ENCODE measurements at regions not wholly inside any gene's neighbourhood (a gene's known extent, or its start where the extent isn't known, plus 50 kb on each side); places are given as distances from the start of the nearest gene placed in this dataset.

DNA sequence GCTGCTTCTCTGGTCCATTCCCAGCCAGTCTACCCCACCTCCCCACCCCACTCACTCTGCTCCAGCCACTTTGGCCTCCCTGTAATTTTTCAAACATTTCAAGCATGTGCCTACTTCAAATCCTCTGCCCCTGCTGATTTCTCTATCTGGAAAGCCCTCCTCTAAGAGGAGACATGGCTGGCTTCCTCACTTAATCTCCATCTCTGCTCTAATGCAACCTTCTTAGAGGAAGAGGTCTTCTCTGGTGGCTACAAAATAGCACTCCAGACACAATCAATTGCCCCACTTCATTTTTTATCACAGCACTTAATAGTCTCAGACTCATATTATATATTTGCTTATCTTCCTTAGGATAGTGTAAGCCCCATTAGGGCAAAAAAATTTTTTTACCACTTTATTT, 161.1 kb upstream of the SLC39A10 start:
- Histone ChIP-seq H3K9me3 (ENCODE audit: insufficient read depth, low read depth, low read length) (no peaks in the 10 kb centered on the region), H3K36me3 (ENCODE audit: insufficient read depth, low read length) (no peaks in the 10 kb centered on the region)
- peaks cover 8% of the 10 kb centered on the region for H3K4me1 Mint-ChIP-seq (ENCODE audit: low read depth, unreplicated experiment)

GRCh38 chr2:195495351-195495750, 161.7 kb upstream of the SLC39A10 start:
- no peaks in the 10 kb centered on the region for H3K79me2 ChIP-seq (ENCODE audit: insufficient read depth, low read length)

More for the DNA sequence above, 161.1 kb upstream of the SLC39A10 start:
- no peaks in the 10 kb centered on the region for H3K27me3 Mint-ChIP-seq (ENCODE audit: low read depth, unreplicated experiment)
- Histone ChIP-seq H3K4me1 (ENCODE audit: insufficient read depth, low read length) (no peaks in the 10 kb centered on the region), H3K4me2 (ENCODE audit: low read length) (no peak overlapping the region), H3K27ac (ENCODE audit: low read depth, low read length) (no peak overlapping the region), H2AFZ (ENCODE audit: low read depth, low read length) (no peak overlapping the region), H3K4me3 (ENCODE audit: insufficient read depth, low read depth, low read length) (no peak overlapping the region), H3K9ac (ENCODE audit: low read length) (no peak overlapping the region), H4K20me1 (ENCODE audit: insufficient read depth, low read length) (no peaks in the 10 kb centered on the region), H3K27me3 (ENCODE audit: insufficient read depth, low read length) (no peaks in the 10 kb centered on the region), H3K79me2 (ENCODE audit: insufficient read depth, low read length) (no peaks in the 10 kb centered on the region)
- H3K9me3 Mint-ChIP-seq (ENCODE audit: unreplicated experiment) = no peaks in the 10 kb centered on the region
- no peak overlapping the region for H3K27ac Mint-ChIP-seq (ENCODE audit: unreplicated experiment)
- TF ChIP-seq, protein P1, sequence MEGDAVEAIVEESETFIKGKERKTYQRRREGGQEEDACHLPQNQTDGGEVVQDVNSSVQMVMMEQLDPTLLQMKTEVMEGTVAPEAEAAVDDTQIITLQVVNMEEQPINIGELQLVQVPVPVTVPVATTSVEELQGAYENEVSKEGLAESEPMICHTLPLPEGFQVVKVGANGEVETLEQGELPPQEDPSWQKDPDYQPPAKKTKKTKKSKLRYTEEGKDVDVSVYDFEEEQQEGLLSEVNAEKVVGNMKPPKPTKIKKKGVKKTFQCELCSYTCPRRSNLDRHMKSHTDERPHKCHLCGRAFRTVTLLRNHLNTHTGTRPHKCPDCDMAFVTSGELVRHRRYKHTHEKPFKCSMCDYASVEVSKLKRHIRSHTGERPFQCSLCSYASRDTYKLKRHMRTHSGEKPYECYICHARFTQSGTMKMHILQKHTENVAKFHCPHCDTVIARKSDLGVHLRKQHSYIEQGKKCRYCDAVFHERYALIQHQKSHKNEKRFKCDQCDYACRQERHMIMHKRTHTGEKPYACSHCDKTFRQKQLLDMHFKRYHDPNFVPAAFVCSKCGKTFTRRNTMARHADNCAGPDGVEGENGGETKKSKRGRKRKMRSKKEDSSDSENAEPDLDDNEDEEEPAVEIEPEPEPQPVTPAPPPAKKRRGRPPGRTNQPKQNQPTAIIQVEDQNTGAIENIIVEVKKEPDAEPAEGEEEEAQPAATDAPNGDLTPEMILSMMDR (IDR thresholded peaks at IDR 0.05; ENCODE audit: insufficient read depth, low read depth, low read length) = no peak
- TF ChIP-seq EZH2 (IDR thresholded peaks at IDR 0.05; ENCODE audit: insufficient read depth, low read length) = no peak
- FAIRE-seq (no peak), DNase-seq (ENCODE audit: low read depth) (no peak)
- no peak overlapping the region for H3K4me3 Mint-ChIP-seq (ENCODE audit: unreplicated experiment)
- H3K36me3 Mint-ChIP-seq (ENCODE audit: low read depth, unreplicated experiment) = no peaks in the 10 kb centered on the region

GRCh38 chr2:195494451-195494850, 162.6 kb upstream of the SLC39A10 start:
- DNase-seq (ENCODE audit: low read depth) (no peak), FAIRE-seq (peak; percentile 77)
- Mint-ChIP-seq H3K9me3 (ENCODE audit: unreplicated experiment) (no peaks in the 10 kb centered on the region), H3K27me3 (ENCODE audit: low read depth, unreplicated experiment) (no peaks in the 10 kb centered on the region), H3K4me3 (ENCODE audit: unreplicated experiment) (no peak overlapping the region), H3K27ac (ENCODE audit: unreplicated experiment) (no peak overlapping the region), H3K4me1 (ENCODE audit: low read depth, unreplicated experiment) (peaks cover 6% of the 10 kb centered on the region), H3K36me3 (ENCODE audit: low read depth, unreplicated experiment) (no peaks in the 10 kb centered on the region)
- TF ChIP-seq, protein P1 (IDR thresholded peaks at IDR 0.05; ENCODE audit: insufficient read depth, low read depth, low read length) = no peak
- TF ChIP-seq EZH2 (IDR thresholded peaks at IDR 0.05; ENCODE audit: insufficient read depth, low read length) = no peak
- Histone ChIP-seq H3K36me3 (ENCODE audit: insufficient read depth, low read length) (no peaks in the 10 kb centered on the region), H3K4me1 (ENCODE audit: insufficient read depth, low read length) (no peaks in the 10 kb centered on the region), H3K79me2 (ENCODE audit: insufficient read depth, low read length) (no peaks in the 10 kb centered on the region), H3K4me3 (ENCODE audit: insufficient read depth, low read depth, low read length) (no peak overlapping the region), H3K9me3 (ENCODE audit: insufficient read depth, low read depth, low read length) (no peaks in the 10 kb centered on the region), H4K20me1 (ENCODE audit: insufficient read depth, low read length) (no peaks in the 10 kb centered on the region), H3K27me3 (ENCODE audit: insufficient read depth, low read length) (no peaks in the 10 kb centered on the region), H3K27ac (ENCODE audit: low read depth, low read length) (no peak overlapping the region), H3K9ac (ENCODE audit: low read length) (no peak overlapping the region), H2AFZ (ENCODE audit: low read depth, low read length) (no peak overlapping the region), H3K4me2 (ENCODE audit: low read length) (no peak overlapping the region)

More at GRCh38 chr2:195495351-195495750, 161.7 kb upstream of the SLC39A10 start:
- H3K36me3 Mint-ChIP-seq (ENCODE audit: low read depth, unreplicated experiment) = no peaks in the 10 kb centered on the region
- no peak overlapping the region for H3K4me3 Mint-ChIP-seq (ENCODE audit: unreplicated experiment)
- no peaks in the 10 kb centered on the region for H3K9me3 ChIP-seq (ENCODE audit: insufficient read depth, low read depth, low read length)
- no peaks in the 10 kb centered on the region for H3K36me3 ChIP-seq (ENCODE audit: insufficient read depth, low read length)
- no peak overlapping the region for H2AFZ ChIP-seq (ENCODE audit: low read depth, low read length)
- TF ChIP-seq, protein P1 (IDR thresholded peaks at IDR 0.05; ENCODE audit: insufficient read depth, low read depth, low read length) = no peak
- TF ChIP-seq EZH2 (IDR thresholded peaks at IDR 0.05; ENCODE audit: insufficient read depth, low read length) = no peak
- no peak overlapping the region for H3K4me2 ChIP-seq (ENCODE audit: low read length)
- no peak overlapping the region for H3K27ac ChIP-seq (ENCODE audit: low read depth, low read length)
- no peak overlapping the region for H3K9ac ChIP-seq (ENCODE audit: low read length)
- FAIRE-seq (no peak), DNase-seq (ENCODE audit: low read depth) (no peak)
- H3K9me3 Mint-ChIP-seq (ENCODE audit: unreplicated experiment) = no peaks in the 10 kb centered on the region
- H3K27ac Mint-ChIP-seq (ENCODE audit: unreplicated experiment) = no peak overlapping the region
- H3K4me1 ChIP-seq (ENCODE audit: insufficient read depth, low read length) = no peaks in the 10 kb centered on the region
- H3K4me1 Mint-ChIP-seq (ENCODE audit: low read depth, unreplicated experiment) = peaks cover 8% of the 10 kb centered on the region
- H3K27me3 ChIP-seq (ENCODE audit: insufficient read depth, low read length) = no peaks in the 10 kb centered on the region
- H3K27me3 Mint-ChIP-seq (ENCODE audit: low read depth, unreplicated experiment) = no peaks in the 10 kb centered on the region
- H3K4me3 ChIP-seq (ENCODE audit: insufficient read depth, low read depth, low read length) = no peak overlapping the region
- H4K20me1 ChIP-seq (ENCODE audit: insufficient read depth, low read length) = no peaks in the 10 kb centered on the region
